HG02642 (cell line): ENCODE measurements at regions not wholly inside any gene's neighbourhood (a gene's known extent, or its start where the extent isn't known, plus 50 kb on each side); places are given as distances from the start of the nearest gene placed in this dataset.

Source experiments
- ATAC-seq: cut with Tn5 transposase; IDR thresholded peaks from one replicate; pipeline ENCODE4 v1.9.1; 2021; ENCODE audit warnings: mild to moderate bottlenecking; ENCODE audit not compliant: unreplicated experiment, poor library complexity

- ATAC-seq: no peak
These were observed 1131.1 kb downstream of the SLITRK1 start for GRCh38 chr13:82751206-82751605.

GRCh38 chr13:82749551-82749950 is 1132.7 kb downstream of the SLITRK1 start:
- no peak for ATAC-seq

- no peak for ATAC-seq
These were observed 1134.3 kb downstream of the SLITRK1 start for GRCh38 chr13:82747958-82748357.

- no peak for ATAC-seq
These were observed 1135.0 kb downstream of the SLITRK1 start for GRCh38 chr13:82747291-82747690.

GRCh38 chr13:82740442-82740841 is 1141.8 kb downstream of the SLITRK1 start:
- no peak for ATAC-seq

GRCh38 chr13:82739881-82740280 is 1142.4 kb downstream of the SLITRK1 start:
- ATAC-seq: no peak

GRCh38 chr13:82729401-82729800 is 1152.9 kb downstream of the SLITRK1 start:
- no peak for ATAC-seq

- no peak for ATAC-seq
These were observed 1161.3 kb downstream of the SLITRK1 start for GRCh38 chr13:82720986-82721385.

GRCh38 chr13:82719987-82720386 is 1162.3 kb downstream of the SLITRK1 start:
- no peak for ATAC-seq

- no peak for ATAC-seq
These were observed 1165.0 kb downstream of the SLITRK1 start for GRCh38 chr13:82717249-82717648.

GRCh38 chr13:82713687-82714405 is 1168.4 kb downstream of the SLITRK1 start:
- no peak for ATAC-seq

- ATAC-seq: no peak
These were observed 1179.8 kb downstream of the SLITRK1 start for GRCh38 chr13:82702513-82702912.

- ATAC-seq: no peak
These were observed 1181.3 kb downstream of the SLITRK1 start for GRCh38 chr13:82701020-82701419.

GRCh38 chr13:82698941-82699340 is 1183.3 kb downstream of the SLITRK1 start:
- no peak for ATAC-seq

GRCh38 chr13:82698383-82698782 is 1183.9 kb downstream of the SLITRK1 start:
- no peak for ATAC-seq

- no peak for ATAC-seq
These were observed 1188.7 kb downstream of the SLITRK1 start for GRCh38 chr13:82693607-82694006.

GRCh38 chr13:82688400-82688994 is 1193.8 kb downstream of the SLITRK1 start:
- peak; percentile 71 for ATAC-seq

GRCh38 chr13:82687884-82688283 is 1194.4 kb downstream of the SLITRK1 start:
- ATAC-seq: no peak

- no peak for ATAC-seq
These were observed 1200.7 kb downstream of the SLITRK1 start for GRCh38 chr13:82681535-82681934.

GRCh38 chr13:82678052-82678451 is 1204.2 kb downstream of the SLITRK1 start:
- ATAC-seq: no peak

GRCh38 chr13:82675024-82675423 is 1207.2 kb downstream of the SLITRK1 start:
- ATAC-seq: no peak

- ATAC-seq: no peak
These were observed 1207.7 kb downstream of the SLITRK1 start for GRCh38 chr13:82674546-82674945.
